ENCODE measurements at regions not wholly inside any gene's neighbourhood (a gene's known extent, or its start where the extent isn't known, plus 50 kb on each side); places are given as distances from the start of the nearest gene placed in this dataset.

DNA sequence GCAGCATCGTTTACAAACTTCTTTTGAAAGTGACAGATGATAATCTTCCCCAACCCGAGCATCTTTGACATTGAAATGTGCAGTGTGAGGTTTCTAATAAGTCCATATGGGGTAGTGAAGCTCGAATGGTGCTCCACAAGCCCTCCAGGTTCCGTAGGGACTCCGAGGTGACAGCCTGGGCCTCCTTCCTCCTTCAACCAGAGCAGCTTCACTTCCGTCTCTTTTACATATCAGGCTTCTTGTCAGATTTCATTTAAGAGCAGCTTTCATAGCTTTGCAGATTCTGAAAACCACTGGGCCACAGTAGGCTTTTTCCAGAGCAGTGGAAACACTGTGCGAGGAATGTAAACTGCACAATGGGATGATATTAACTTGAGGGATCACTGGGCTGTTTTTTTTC lies 103.6 kb upstream of the CPM start:
- DNase-seq (ENCODE audit: low read depth), result no peak
- no peak overlapping the region for H3K4me3 ChIP-seq (ENCODE audit: low read depth, low read length)
- TF ChIP-seq, protein P1, sequence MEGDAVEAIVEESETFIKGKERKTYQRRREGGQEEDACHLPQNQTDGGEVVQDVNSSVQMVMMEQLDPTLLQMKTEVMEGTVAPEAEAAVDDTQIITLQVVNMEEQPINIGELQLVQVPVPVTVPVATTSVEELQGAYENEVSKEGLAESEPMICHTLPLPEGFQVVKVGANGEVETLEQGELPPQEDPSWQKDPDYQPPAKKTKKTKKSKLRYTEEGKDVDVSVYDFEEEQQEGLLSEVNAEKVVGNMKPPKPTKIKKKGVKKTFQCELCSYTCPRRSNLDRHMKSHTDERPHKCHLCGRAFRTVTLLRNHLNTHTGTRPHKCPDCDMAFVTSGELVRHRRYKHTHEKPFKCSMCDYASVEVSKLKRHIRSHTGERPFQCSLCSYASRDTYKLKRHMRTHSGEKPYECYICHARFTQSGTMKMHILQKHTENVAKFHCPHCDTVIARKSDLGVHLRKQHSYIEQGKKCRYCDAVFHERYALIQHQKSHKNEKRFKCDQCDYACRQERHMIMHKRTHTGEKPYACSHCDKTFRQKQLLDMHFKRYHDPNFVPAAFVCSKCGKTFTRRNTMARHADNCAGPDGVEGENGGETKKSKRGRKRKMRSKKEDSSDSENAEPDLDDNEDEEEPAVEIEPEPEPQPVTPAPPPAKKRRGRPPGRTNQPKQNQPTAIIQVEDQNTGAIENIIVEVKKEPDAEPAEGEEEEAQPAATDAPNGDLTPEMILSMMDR (IDR thresholded peaks at IDR 0.05; ENCODE audit: low read depth, low read length), result no peak
- no peak for TF ChIP-seq MYC (IDR thresholded peaks at IDR 0.05; ENCODE audit: low read depth, low read length)
- no peak for TF ChIP-seq POLR2A (IDR thresholded peaks at IDR 0.05; ENCODE audit: extremely low read depth, insufficient read length)
- TF ChIP-seq, protein P2, sequence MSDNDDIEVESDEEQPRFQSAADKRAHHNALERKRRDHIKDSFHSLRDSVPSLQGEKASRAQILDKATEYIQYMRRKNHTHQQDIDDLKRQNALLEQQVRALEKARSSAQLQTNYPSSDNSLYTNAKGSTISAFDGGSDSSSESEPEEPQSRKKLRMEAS (IDR thresholded peaks at IDR 0.05; ENCODE audit: low read depth, low read length), result no peak

DNA sequence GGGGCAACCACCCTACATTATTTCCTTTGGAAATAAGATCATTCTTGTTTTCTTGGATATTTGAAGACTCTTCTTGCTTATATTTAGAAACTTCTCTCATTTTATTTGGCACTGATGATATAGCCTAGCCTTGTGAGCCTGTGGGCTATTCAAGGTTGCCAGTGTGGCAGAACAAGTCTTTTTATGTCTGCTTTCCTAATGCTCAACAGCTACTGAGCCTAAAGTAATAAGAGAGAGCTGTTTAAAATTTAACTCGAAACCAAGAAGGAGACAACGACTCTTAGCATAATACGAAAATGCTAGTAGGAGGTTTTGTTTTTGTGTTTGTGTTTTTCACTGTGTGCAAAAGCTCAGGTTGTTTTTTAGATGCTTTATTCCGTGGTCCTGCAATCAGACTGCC lies 104.0 kb upstream of the CPM start:
- TF ChIP-seq, protein P2 (IDR thresholded peaks at IDR 0.05; ENCODE audit: low read depth, low read length), result no peak
- no peak for TF ChIP-seq POLR2A (IDR thresholded peaks at IDR 0.05; ENCODE audit: extremely low read depth, insufficient read length)
- TF ChIP-seq, protein P1 (IDR thresholded peaks at IDR 0.05; ENCODE audit: low read depth, low read length), result no peak
- no peak for TF ChIP-seq MYC (IDR thresholded peaks at IDR 0.05; ENCODE audit: low read depth, low read length)
- H3K4me3 ChIP-seq (ENCODE audit: low read depth, low read length), result no peak overlapping the region
- no peak for DNase-seq (ENCODE audit: low read depth)

DNA sequence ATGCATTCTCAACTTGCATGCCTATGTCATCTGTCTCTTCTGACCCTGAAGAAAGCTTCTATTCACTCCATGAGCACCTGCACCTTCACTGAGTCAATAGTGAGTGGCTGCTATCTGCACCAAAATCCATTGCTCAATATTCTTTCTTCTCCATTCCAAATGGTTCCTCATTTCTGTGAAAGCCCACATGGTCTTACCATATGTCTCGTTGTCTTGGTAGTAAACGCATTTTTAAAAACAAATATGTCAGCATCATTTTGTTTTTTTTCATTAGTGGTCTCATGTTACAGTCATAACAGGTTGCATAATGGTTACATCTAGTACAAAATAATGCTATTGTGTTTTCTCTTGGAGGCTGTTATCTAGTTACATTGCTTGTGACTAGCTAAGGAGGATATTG lies 106.9 kb upstream of the CPM start:
- DNase-seq (ENCODE audit: low read depth), result peak; percentile 81
- no peak for TF ChIP-seq POLR2A (IDR thresholded peaks at IDR 0.05; ENCODE audit: extremely low read depth, insufficient read length)
- TF ChIP-seq, protein P2 (IDR thresholded peaks at IDR 0.05; ENCODE audit: low read depth, low read length), result peak; percentile 92
- TF ChIP-seq MYC (IDR thresholded peaks at IDR 0.05; ENCODE audit: low read depth, low read length), result peak; percentile 91
- no peak overlapping the region for H3K4me3 ChIP-seq (ENCODE audit: low read depth, low read length)

DNA sequence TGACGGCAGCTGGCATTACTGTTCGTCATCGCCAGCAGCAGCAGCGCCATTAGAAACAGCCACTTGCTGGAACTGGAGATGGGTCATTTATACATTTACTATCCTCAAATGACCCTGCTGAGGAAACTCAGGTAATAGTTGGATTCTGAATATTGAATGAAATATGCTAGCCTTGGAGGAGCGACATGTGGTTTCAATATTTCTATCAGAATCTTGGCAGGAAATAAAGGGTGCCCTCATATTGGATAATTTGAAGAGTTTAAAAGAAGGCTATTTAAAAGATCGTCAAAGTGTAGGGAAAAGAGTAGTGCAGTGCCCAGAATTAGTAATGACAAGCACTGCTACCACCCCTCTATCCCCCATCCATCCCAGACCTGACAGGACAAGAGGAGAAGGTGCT lies 109.6 kb upstream of the CPM start:
- no peak overlapping the region for H3K4me3 ChIP-seq (ENCODE audit: low read depth, low read length)
- TF ChIP-seq, protein P1 (IDR thresholded peaks at IDR 0.05; ENCODE audit: low read depth, low read length), result no peak
- TF ChIP-seq MYC (IDR thresholded peaks at IDR 0.05; ENCODE audit: low read depth, low read length) (no peak), POLR2A (IDR thresholded peaks at IDR 0.05; ENCODE audit: extremely low read depth, insufficient read length) (no peak)
- TF ChIP-seq, protein P2 (IDR thresholded peaks at IDR 0.05; ENCODE audit: low read depth, low read length), result no peak
- DNase-seq (ENCODE audit: low read depth), result no peak

DNA sequence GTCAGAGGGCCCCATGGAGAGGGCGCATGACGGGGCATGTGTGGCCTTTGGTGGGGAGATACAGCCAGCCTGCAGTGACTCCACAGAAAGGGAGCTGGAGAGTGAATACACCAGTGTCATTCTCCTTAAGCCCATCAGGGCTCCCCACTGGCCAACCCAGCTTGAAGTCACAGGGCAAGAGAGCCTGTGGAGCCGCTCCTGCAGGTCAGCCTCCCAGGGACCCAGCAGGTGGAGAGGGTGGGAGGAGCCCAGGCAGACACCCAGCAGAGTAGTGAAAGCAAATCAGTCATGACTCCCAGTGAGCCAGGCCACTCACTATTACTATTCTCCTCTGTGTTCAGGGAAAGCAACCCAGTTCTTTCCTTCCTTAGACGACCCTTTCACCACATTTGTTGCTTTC lies 110.0 kb upstream of the CPM start:
- DNase-seq (ENCODE audit: low read depth), result no peak
- TF ChIP-seq, protein P1 (IDR thresholded peaks at IDR 0.05; ENCODE audit: low read depth, low read length), result no peak
- TF ChIP-seq, protein P2 (IDR thresholded peaks at IDR 0.05; ENCODE audit: low read depth, low read length), result no peak
- TF ChIP-seq POLR2A (IDR thresholded peaks at IDR 0.05; ENCODE audit: extremely low read depth, insufficient read length) (no peak), MYC (IDR thresholded peaks at IDR 0.05; ENCODE audit: low read depth, low read length) (no peak)
- no peak overlapping the region for H3K4me3 ChIP-seq (ENCODE audit: low read depth, low read length)

DNA sequence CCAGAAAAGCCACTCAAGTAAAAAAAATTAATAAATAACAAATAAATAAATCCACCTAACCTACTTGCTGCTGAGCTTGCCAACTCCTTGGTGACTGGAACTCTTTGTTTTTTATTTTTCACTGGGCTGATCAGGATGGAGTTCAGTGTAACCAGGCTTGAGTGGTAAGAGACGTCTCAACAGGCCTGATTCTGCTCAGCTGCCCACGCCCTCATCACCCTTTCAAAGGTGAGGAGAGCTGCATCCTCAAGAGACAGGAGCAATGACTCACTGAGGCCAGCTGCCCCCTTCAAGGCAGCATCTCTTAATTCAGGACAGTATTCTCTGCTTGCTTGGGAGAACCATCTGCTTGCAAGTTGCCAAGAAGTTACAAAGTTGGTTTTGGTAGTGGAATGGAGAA lies 111.9 kb upstream of the CPM start:
- TF ChIP-seq POLR2A (IDR thresholded peaks at IDR 0.05; ENCODE audit: extremely low read depth, insufficient read length), result no peak
- TF ChIP-seq, protein P1 (IDR thresholded peaks at IDR 0.05; ENCODE audit: low read depth, low read length), result no peak
- TF ChIP-seq, protein P2 (IDR thresholded peaks at IDR 0.05; ENCODE audit: low read depth, low read length), result no peak
- no peak for TF ChIP-seq MYC (IDR thresholded peaks at IDR 0.05; ENCODE audit: low read depth, low read length)
- H3K4me3 ChIP-seq (ENCODE audit: low read depth, low read length), result no peak overlapping the region
- no peak for DNase-seq (ENCODE audit: low read depth)
